OCI-LY1 (cell line): ENCODE measurements at regions not wholly inside any gene's neighbourhood (a gene's known extent, or its start where the extent isn't known, plus 50 kb on each side); places are given as distances from the start of the nearest gene placed in this dataset.

Experiments used
- CTCF ChIP-seq: fragments of 200-600 bp; sonication (generic), shearing (Covaris generic); IDR thresholded peaks from 2 replicates; pipeline ENCODE4 v1.5.1; 2017; ENCODE audit warnings: mild to moderate bottlenecking, antibody characterized with exemption, low read length, moderate library complexity, mixed read lengths
- EZH2 ChIP-seq: fragments of 200-600 bp; sonication (generic), shearing (Covaris generic); IDR thresholded peaks from 2 replicates; pipeline ENCODE4 v1.8.0; 2017; ENCODE audit warnings: borderline replicate concordance, mixed run types, mild to moderate bottlenecking, antibody characterized with exemption, low read length, moderate library complexity, mixed read lengths

GRCh38 chr1:238772322-238772721 is 614.0 kb upstream of the CHRM3 start:
- no peak for TF ChIP-seq CTCF
- TF ChIP-seq EZH2 = no peak
